SK-N-MC (cell line): ENCODE measurements at regions not wholly inside any gene's neighbourhood (a gene's known extent, or its start where the extent isn't known, plus 50 kb on each side); places are given as distances from the start of the nearest gene placed in this dataset.

Experiments
- EZH2 ChIP-seq: fragments of 200-600 bp; sonication (generic); IDR thresholded peaks from one replicate; pipeline ENCODE4 v1.6.1; 2017; ENCODE audit warnings: antibody characterized with exemption
- FOXP2 ChIP-seq: optimal IDR thresholded peaks from 2 replicates; pipeline ENCODE3; 2011; ENCODE audit warnings: mild to moderate bottlenecking, moderate library complexity; ENCODE audit not compliant: insufficient read depth; ENCODE audit errors: extremely low read length, control extremely low read depth
- POLR2AphosphoS5 ChIP-seq: IDR thresholded peaks from 2 replicates; pipeline ENCODE4 v1.6.1; 2012; ENCODE audit warnings: mild to moderate bottlenecking, low read depth, low read length, borderline replicate concordance

DNA sequence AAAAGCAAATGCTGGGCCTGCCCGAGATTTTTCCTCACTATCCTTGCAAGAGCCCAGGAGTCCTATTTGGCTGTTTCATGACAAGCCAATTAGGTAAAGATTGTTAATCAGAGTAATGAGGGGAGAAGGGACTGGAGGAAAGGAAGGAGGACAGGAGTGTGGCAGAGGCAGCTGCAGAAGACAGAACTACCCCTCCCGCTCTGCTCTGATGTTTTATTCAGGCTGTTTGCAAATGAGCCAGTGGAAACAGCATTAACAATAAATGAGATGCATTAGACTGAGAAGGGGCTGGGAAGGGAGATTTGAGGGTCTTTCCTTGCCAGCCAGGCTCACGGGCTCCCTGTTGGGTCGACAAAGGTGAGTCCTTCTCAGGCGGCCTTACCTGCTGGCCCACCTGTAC lies 421.0 kb upstream of the CCDC196 start:
- TF ChIP-seq POLR2AphosphoS5 (no peak), FOXP2 (no peak), EZH2 (no peak)
